ENCODE measurements at regions not wholly inside any gene's neighbourhood (a gene's known extent, or its start where the extent isn't known, plus 50 kb on each side); places are given as distances from the start of the nearest gene placed in this dataset.

- Mint-ChIP-seq H3K9me3 (no peaks in the 10 kb centered on the region), H3K4me1 (peaks cover 7% of the 10 kb centered on the region), H3K27me3 (peaks cover 37% of the 10 kb centered on the region), H3K36me3 (no peaks in the 10 kb centered on the region), H3K4me3 (no peak overlapping the region), H3K27ac (no peak overlapping the region)
- no peak for DNase-seq
Measured at GRCh38 chr9:84145031-84145430, 164.4 kb downstream of the RMI1 start.

- DNase-seq, result no peak
- Mint-ChIP-seq H3K27ac (no peak overlapping the region), H3K9me3 (no peaks in the 10 kb centered on the region), H3K27me3 (peaks cover 30% of the 10 kb centered on the region), H3K4me1 (peaks cover 2% of the 10 kb centered on the region), H3K4me3 (no peak overlapping the region), H3K36me3 (no peaks in the 10 kb centered on the region)
Measured at GRCh38 chr9:84145780-84146179, 165.2 kb downstream of the RMI1 start.

- H3K4me1 Mint-ChIP-seq, result no peaks in the 10 kb centered on the region
- H3K27ac Mint-ChIP-seq, result no peak overlapping the region
- DNase-seq, result no peak
- no peaks in the 10 kb centered on the region for H3K36me3 Mint-ChIP-seq
- peaks cover 17% of the 10 kb centered on the region for H3K27me3 Mint-ChIP-seq
- H3K9me3 Mint-ChIP-seq, result no peaks in the 10 kb centered on the region
- no peak overlapping the region for H3K4me3 Mint-ChIP-seq
Measured at GRCh38 chr9:84146893-84147710, 166.5 kb downstream of the RMI1 start.

GRCh38 chr9:84151236-84151635 is 170.6 kb downstream of the RMI1 start:
- Mint-ChIP-seq H3K9me3 (no peaks in the 10 kb centered on the region), H3K36me3 (no peaks in the 10 kb centered on the region), H3K4me1 (no peaks in the 10 kb centered on the region), H3K27ac (no peak overlapping the region), H3K4me3 (no peak overlapping the region), H3K27me3 (peaks cover 5% of the 10 kb centered on the region)
- DNase-seq, result no peak

GRCh38 chr9:84151640-84152039 is 171.0 kb downstream of the RMI1 start:
- no peak for DNase-seq
- Mint-ChIP-seq H3K4me1 (no peaks in the 10 kb centered on the region), H3K27ac (no peak overlapping the region), H3K4me3 (no peak overlapping the region), H3K27me3 (peaks cover 5% of the 10 kb centered on the region), H3K36me3 (no peaks in the 10 kb centered on the region), H3K9me3 (no peaks in the 10 kb centered on the region)

GRCh38 chr9:84152204-84152603 is 171.6 kb downstream of the RMI1 start:
- no peak for DNase-seq
- Mint-ChIP-seq H3K9me3 (no peaks in the 10 kb centered on the region), H3K4me3 (no peak overlapping the region), H3K4me1 (no peaks in the 10 kb centered on the region), H3K27ac (no peak overlapping the region), H3K36me3 (no peaks in the 10 kb centered on the region), H3K27me3 (peaks cover 5% of the 10 kb centered on the region)

GRCh38 chr9:84153885-84154284 is 173.3 kb downstream of the RMI1 start:
- no peak for DNase-seq
- Mint-ChIP-seq H3K36me3 (no peaks in the 10 kb centered on the region), H3K9me3 (no peaks in the 10 kb centered on the region), H3K27ac (no peak overlapping the region), H3K4me3 (no peak overlapping the region), H3K4me1 (no peaks in the 10 kb centered on the region), H3K27me3 (peaks cover 12% of the 10 kb centered on the region)

GRCh38 chr9:84154320-84154719 is 173.7 kb downstream of the RMI1 start:
- Mint-ChIP-seq H3K9me3 (no peaks in the 10 kb centered on the region), H3K36me3 (no peaks in the 10 kb centered on the region), H3K27me3 (peaks cover 16% of the 10 kb centered on the region)

GRCh38 chr9:84163052-84163650 is 177.4 kb downstream of the SLC28A3 start:
- H3K36me3 Mint-ChIP-seq, result no peaks in the 10 kb centered on the region
- peaks cover 31% of the 10 kb centered on the region for H3K27me3 Mint-ChIP-seq
- H3K4me1 Mint-ChIP-seq, result no peaks in the 10 kb centered on the region
- no peak for DNase-seq
- no peaks in the 10 kb centered on the region for H3K9me3 Mint-ChIP-seq
- no peak overlapping the region for H3K4me3 Mint-ChIP-seq
- H3K27ac Mint-ChIP-seq, result no peak overlapping the region

More at GRCh38 chr9:84154320-84154719, 173.7 kb downstream of the RMI1 start:
- no peak for DNase-seq
- Mint-ChIP-seq H3K27ac (no peak overlapping the region), H3K4me1 (no peaks in the 10 kb centered on the region), H3K4me3 (no peak overlapping the region)

GRCh38 chr9:84166891-84167290 is 173.7 kb downstream of the SLC28A3 start:
- Mint-ChIP-seq H3K4me1 (no peaks in the 10 kb centered on the region), H3K27ac (no peak overlapping the region), H3K4me3 (no peak overlapping the region), H3K9me3 (no peaks in the 10 kb centered on the region), H3K27me3 (peaks cover 9% of the 10 kb centered on the region), H3K36me3 (no peaks in the 10 kb centered on the region)
- DNase-seq, result no peak

GRCh38 chr9:84169240-84169639 is 171.3 kb downstream of the SLC28A3 start:
- peaks cover 11% of the 10 kb centered on the region for H3K27me3 Mint-ChIP-seq

GRCh38 chr9:84170521-84171141 is 169.9 kb downstream of the SLC28A3 start:
- no peak for DNase-seq
- H3K4me3 Mint-ChIP-seq, result no peak overlapping the region
- H3K36me3 Mint-ChIP-seq, result no peaks in the 10 kb centered on the region
- no peak overlapping the region for H3K27ac Mint-ChIP-seq
- H3K4me1 Mint-ChIP-seq, result no peaks in the 10 kb centered on the region
- H3K9me3 Mint-ChIP-seq, result no peaks in the 10 kb centered on the region
- peaks cover 8% of the 10 kb centered on the region for H3K27me3 Mint-ChIP-seq

More at GRCh38 chr9:84169240-84169639, 171.3 kb downstream of the SLC28A3 start:
- no peak for DNase-seq
- Mint-ChIP-seq H3K36me3 (no peaks in the 10 kb centered on the region), H3K4me1 (no peaks in the 10 kb centered on the region), H3K9me3 (no peaks in the 10 kb centered on the region), H3K4me3 (no peak overlapping the region), H3K27ac (no peak overlapping the region)

- Mint-ChIP-seq H3K27ac (no peak overlapping the region), H3K4me1 (no peaks in the 10 kb centered on the region), H3K27me3 (peaks cover 8% of the 10 kb centered on the region), H3K9me3 (no peaks in the 10 kb centered on the region), H3K4me3 (no peak overlapping the region), H3K36me3 (no peaks in the 10 kb centered on the region)
- no peak for DNase-seq
Measured at GRCh38 chr9:84173961-84174360, 166.6 kb downstream of the SLC28A3 start.

GRCh38 chr9:84174486-84174885 is 166.1 kb downstream of the SLC28A3 start:
- Mint-ChIP-seq H3K27me3 (peaks cover 8% of the 10 kb centered on the region), H3K4me3 (no peak overlapping the region), H3K36me3 (no peaks in the 10 kb centered on the region), H3K27ac (no peak overlapping the region), H3K4me1 (no peaks in the 10 kb centered on the region), H3K9me3 (no peaks in the 10 kb centered on the region)
- no peak for DNase-seq

GRCh38 chr9:84177407-84177806 is 163.2 kb downstream of the SLC28A3 start:
- Mint-ChIP-seq H3K27me3 (peaks cover 8% of the 10 kb centered on the region), H3K4me1 (no peaks in the 10 kb centered on the region), H3K9me3 (no peaks in the 10 kb centered on the region), H3K4me3 (no peak overlapping the region), H3K36me3 (no peaks in the 10 kb centered on the region), H3K27ac (no peak overlapping the region)
- no peak for DNase-seq

Data from activated naive CD8-positive, alpha-beta T cell treated with anti-CD3 and anti-CD28 coated beads for 36 hours (primary cell).